GM21825 (cell line): ENCODE measurements at regions not wholly inside any gene's neighbourhood (a gene's known extent, or its start where the extent isn't known, plus 50 kb on each side); places are given as distances from the start of the nearest gene placed in this dataset.
"Not testable (repeated sequence)": the region's sequence is repeated elsewhere in the genome, so short reads cannot be mapped to it uniquely, and the experiment has no call there.

ENCODE experiments used
- ATAC-seq: cut with Tn5 transposase; IDR thresholded peaks from one replicate; pipeline ENCODE4 v1.9.1; 2021; ENCODE audit warnings: mild to moderate bottlenecking, moderate library complexity; ENCODE audit not compliant: unreplicated experiment

GRCh38 chr14:44388306-44388705 is 118.8 kb downstream of the FSCB start:
- no peak for ATAC-seq

- ATAC-seq: no peak
Observed at GRCh38 chr14:44385906-44386305, 121.2 kb downstream of the FSCB start.

- ATAC-seq: not testable (repeated sequence)
Observed at GRCh38 chr14:44385296-44385695, 121.8 kb downstream of the FSCB start.

- not testable (repeated sequence) for ATAC-seq
Observed at GRCh38 chr14:44384601-44385293, 122.3 kb downstream of the FSCB start.

- no peak for ATAC-seq
Observed at GRCh38 chr14:44384093-44384492, 123.0 kb downstream of the FSCB start.

- no peak for ATAC-seq
Observed at GRCh38 chr14:44383636-44384035, 123.4 kb downstream of the FSCB start.

GRCh38 chr14:44379292-44379977 is 127.6 kb downstream of the FSCB start:
- no peak for ATAC-seq

- ATAC-seq: no peak
Observed at GRCh38 chr14:44374906-44375305, 132.2 kb downstream of the FSCB start.

GRCh38 chr14:44372807-44373489 is 134.1 kb downstream of the FSCB start:
- no peak for ATAC-seq

GRCh38 chr14:44372231-44372630 is 134.9 kb downstream of the FSCB start:
- ATAC-seq: no peak

GRCh38 chr14:44370727-44371126 is 136.4 kb downstream of the FSCB start:
- ATAC-seq: no peak

GRCh38 chr14:44369401-44370123 is 137.5 kb downstream of the FSCB start:
- ATAC-seq: no peak

- no peak for ATAC-seq
Observed at GRCh38 chr14:44361083-44361482, 146.0 kb downstream of the FSCB start.

- ATAC-seq: no peak
Observed at GRCh38 chr14:44353805-44354204, 153.3 kb downstream of the FSCB start.

- ATAC-seq: no peak
Observed at GRCh38 chr14:44352201-44352600, 154.9 kb downstream of the FSCB start.

GRCh38 chr14:44347316-44347715 is 159.8 kb downstream of the FSCB start:
- ATAC-seq: no peak

- no peak for ATAC-seq
Observed at GRCh38 chr14:44341116-44341515, 166.0 kb downstream of the FSCB start.

GRCh38 chr14:44339862-44340261 is 167.2 kb downstream of the FSCB start:
- no peak for ATAC-seq

GRCh38 chr14:44339231-44339630 is 167.9 kb downstream of the FSCB start:
- no peak for ATAC-seq

GRCh38 chr14:44317441-44317746 is 189.7 kb downstream of the FSCB start:
- ATAC-seq: no peak

GRCh38 chr14:44316647-44317440 is 190.2 kb downstream of the FSCB start:
- peak; percentile 54 for ATAC-seq
